AG04449 (cell line): ENCODE measurements at regions not wholly inside any gene's neighbourhood (a gene's known extent, or its start where the extent isn't known, plus 50 kb on each side); places are given as distances from the start of the nearest gene placed in this dataset.

Source experiments
- CTCF ChIA-PET: fragments of 350-600 bp; formaldehyde crosslinking; extraction: SDS; loops from one replicate; lab custom pipeline; 2021; ENCODE audit warnings: antibody characterized with exemption; lab: Yijun Ruan, JAX
- POLR2A ChIA-PET: fragments of 400-600, 350-600 bp; formaldehyde crosslinking; extraction: SDS; loops from one replicate; lab custom pipeline; 2020; ENCODE audit warnings: antibody characterized with exemption, inconsistent platforms; lab: Yijun Ruan, JAX
- DNase-seq: peaks from one replicate; pipeline ENCODE4 v3.0.0-alpha.2; 2010; ENCODE audit warnings: low read depth, low spot score
- H3K4me3 ChIP-seq: 2 replicates; pipeline ENCODE4 v1.5.1; 2011; ENCODE audit warnings: low read depth, mild to moderate bottlenecking, control low read depth, low read length
- TF ChIP-seq, protein P1 (sequence below): IDR thresholded peaks from one replicate; pipeline ENCODE4 v1.5.1; 2011; ENCODE audit warnings: mild to moderate bottlenecking, moderate library complexity, low read length, control low read depth, inconsistent platforms; ENCODE audit not compliant: insufficient read depth; ENCODE audit errors: missing control alignments

DNA sequence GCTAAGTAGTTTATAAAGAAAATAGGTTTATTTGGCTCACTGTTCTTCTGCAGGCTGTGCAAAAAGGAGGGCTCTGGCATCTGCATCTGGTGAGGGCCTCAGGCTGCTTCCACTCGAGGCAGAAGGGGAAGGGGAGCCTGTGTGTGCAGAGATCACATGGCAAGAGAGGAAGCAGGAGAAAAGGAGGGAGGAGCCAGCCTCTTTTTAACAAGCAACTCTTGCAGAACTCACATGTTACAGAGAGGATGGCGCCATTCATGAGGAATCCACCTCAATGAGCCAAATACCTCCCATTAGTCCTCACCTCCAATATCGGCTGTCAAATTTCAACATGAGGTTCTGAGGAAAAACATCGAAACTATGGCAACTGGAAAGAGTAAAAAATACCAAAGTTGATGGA, 666.6 kb upstream of the SLC35B3 start:
- TF ChIP-seq, protein P1, sequence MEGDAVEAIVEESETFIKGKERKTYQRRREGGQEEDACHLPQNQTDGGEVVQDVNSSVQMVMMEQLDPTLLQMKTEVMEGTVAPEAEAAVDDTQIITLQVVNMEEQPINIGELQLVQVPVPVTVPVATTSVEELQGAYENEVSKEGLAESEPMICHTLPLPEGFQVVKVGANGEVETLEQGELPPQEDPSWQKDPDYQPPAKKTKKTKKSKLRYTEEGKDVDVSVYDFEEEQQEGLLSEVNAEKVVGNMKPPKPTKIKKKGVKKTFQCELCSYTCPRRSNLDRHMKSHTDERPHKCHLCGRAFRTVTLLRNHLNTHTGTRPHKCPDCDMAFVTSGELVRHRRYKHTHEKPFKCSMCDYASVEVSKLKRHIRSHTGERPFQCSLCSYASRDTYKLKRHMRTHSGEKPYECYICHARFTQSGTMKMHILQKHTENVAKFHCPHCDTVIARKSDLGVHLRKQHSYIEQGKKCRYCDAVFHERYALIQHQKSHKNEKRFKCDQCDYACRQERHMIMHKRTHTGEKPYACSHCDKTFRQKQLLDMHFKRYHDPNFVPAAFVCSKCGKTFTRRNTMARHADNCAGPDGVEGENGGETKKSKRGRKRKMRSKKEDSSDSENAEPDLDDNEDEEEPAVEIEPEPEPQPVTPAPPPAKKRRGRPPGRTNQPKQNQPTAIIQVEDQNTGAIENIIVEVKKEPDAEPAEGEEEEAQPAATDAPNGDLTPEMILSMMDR = no peak
- no peak for DNase-seq
- no peak overlapping the region for H3K4me3 ChIP-seq
- CTCF ChIA-PET = no interaction called here
- POLR2A ChIA-PET = no interaction called here

- DNase-seq = no peak
- CTCF ChIA-PET = no interaction called here
- TF ChIP-seq, protein P1 = no peak
- no peak overlapping the region for H3K4me3 ChIP-seq
- POLR2A ChIA-PET = no interaction called here
These were observed 665.7 kb upstream of the SLC35B3 start for GRCh38 chr6:9100869-9101580.

- ChIA-PET CTCF (no interaction called here), POLR2A (no interaction called here)
- H3K4me3 ChIP-seq = no peak overlapping the region
- TF ChIP-seq, protein P1 = no peak
- DNase-seq = no peak
These were observed 660.4 kb upstream of the SLC35B3 start for GRCh38 chr6:9095729-9096128.

DNA sequence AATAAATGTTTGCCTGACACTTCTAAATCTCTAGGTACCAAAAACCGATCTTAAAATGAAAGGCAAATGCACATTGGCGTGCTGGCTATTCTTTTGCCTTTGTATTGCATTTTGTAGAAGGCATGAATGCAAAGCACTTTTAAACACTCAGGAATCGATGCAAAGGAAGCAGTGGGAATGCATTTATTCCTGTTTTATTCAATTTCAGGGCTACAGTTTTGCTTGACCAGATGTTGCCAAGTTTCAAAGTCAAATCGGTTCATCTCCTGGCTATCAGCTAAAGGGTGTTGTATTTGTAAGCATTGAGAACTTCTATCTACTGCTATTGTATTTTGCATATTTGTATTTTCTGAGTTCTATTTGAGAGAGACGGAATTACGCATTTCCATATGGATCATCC, 659.8 kb upstream of the SLC35B3 start:
- ChIA-PET POLR2A (no interaction called here), CTCF (no interaction called here)
- DNase-seq = no peak
- no peak overlapping the region for H3K4me3 ChIP-seq
- TF ChIP-seq, protein P1 = no peak

DNA sequence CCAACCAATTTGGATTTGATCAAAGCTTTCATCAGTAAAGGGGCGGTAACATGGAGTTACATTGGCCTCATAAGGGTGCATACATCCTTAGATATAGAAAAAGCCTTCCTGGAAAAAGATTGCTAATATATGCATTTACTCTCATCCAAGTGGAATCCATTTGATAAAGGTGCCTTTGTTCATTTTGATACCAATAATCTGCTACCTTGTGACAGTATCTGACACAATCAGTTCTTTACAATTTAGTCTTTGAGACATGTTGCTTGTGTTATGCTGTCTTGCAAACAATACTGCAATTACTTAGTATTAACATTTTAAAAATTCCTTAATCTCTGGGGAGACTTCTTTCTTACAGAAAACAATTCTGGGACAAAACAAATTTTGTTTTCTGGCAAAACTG, 654.4 kb upstream of the SLC35B3 start:
- no peak overlapping the region for H3K4me3 ChIP-seq
- ChIA-PET POLR2A (no interaction called here), CTCF (no interaction called here)
- TF ChIP-seq, protein P1 = no peak
- no peak for DNase-seq

DNA sequence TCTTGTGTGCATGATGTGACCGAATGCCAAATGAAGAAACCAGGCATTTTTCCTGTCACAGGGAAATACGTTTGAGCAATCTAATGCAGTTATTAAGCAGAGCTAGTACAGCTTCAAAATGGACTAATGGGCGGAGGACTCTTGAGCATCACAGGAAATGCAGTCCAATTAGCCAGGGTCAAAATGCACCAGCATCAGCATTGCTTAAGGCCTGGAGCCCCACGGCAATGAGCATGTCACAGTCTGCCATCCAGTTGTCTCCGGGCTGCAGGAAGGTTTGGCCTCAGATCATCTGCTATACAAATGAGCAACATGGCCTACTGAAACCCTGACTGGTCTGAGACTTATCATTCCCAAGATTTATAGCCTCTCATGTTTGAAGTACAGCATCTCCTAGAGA, 652.1 kb upstream of the SLC35B3 start:
- ChIA-PET CTCF (no interaction called here), POLR2A (no interaction called here)
- DNase-seq = no peak
- H3K4me3 ChIP-seq = no peak overlapping the region
- TF ChIP-seq, protein P1 = no peak
